Esophagus muscularis mucosa (tissue), 4 donors: ENCODE measurements at regions not wholly inside any gene's neighbourhood (a gene's known extent, or its start where the extent isn't known, plus 50 kb on each side); places are given as distances from the start of the nearest gene placed in this dataset.

ENCODE experiments used
- DNase-seq: peaks from one replicate; pipeline ENCODE4 v3.0.0-alpha.2; 2017; ENCODE audit errors: extremely low spot score
- H3K27ac ChIP-seq, 4 donors: fragments of 200-600 bp; sonication (generic); replicated peaks in 1 of 4; 1 replicate in 3 of 4; 2 replicates in 1 of 4; pipeline ENCODE4 v1.5.1; 2016 to 2019; ENCODE audit warnings: mild to moderate bottlenecking in 1 of 4
- H3K27me3 ChIP-seq, 4 donors: fragments of 200-600 bp; sonication (generic); one replicate each; pipeline versions ENCODE4 v1.5.1 to v1.6.0; 2016 to 2019
- H3K36me3 ChIP-seq, 4 donors: fragments of 200-600 bp; sonication (generic); one replicate each; pipeline ENCODE4 v1.5.1; 2016 to 2019
- H3K4me1 ChIP-seq, 4 donors: fragments of 200-600 bp; sonication (generic); one replicate each; pipeline ENCODE4 v1.5.1; 2016 to 2019
- H3K4me3 ChIP-seq, 4 donors: fragments of 200-600 bp; sonication (generic); 1 replicate in 2 of 4; 2 replicates in 2 of 4; pipeline ENCODE4 v1.5.1; 2016 to 2019; ENCODE audit warnings: mild to moderate bottlenecking in 4 of 4, moderate library complexity in 1 of 4
- H3K9me3 ChIP-seq, 4 donors: fragments of 200-600 bp; sonication (generic); 1 replicate in 3 of 4; 2 replicates in 1 of 4; pipeline ENCODE4 v1.5.1; 2016 to 2019
- CTCF ChIP-seq, 3 experiments: fragments of 200-600 bp in 2 of 3; fragments of 450-650 bp in 1 of 3; sonication (generic) in 2 of 3; IDR thresholded peaks; one replicate each; pipeline ENCODE4 v1.5.1; 2017 to 2019; ENCODE audit warnings: antibody characterized with exemption in 3 of 3, mild to moderate bottlenecking in 2 of 3, moderate library complexity in 1 of 3
- EP300 ChIP-seq: sonication (generic); formaldehyde crosslinking; IDR thresholded peaks from one replicate; pipeline ENCODE4 v1.6.1; 2017; ENCODE audit warnings: antibody characterized with exemption
- POLR2A ChIP-seq: fragments of 450-650 bp; IDR thresholded peaks from one replicate; pipeline ENCODE4 v1.6.1; 2017; ENCODE audit warnings: antibody characterized with exemption, moderate library complexity, mild to moderate bottlenecking, low read depth
- POLR2AphosphoS5 ChIP-seq, 2 donors: sonication (generic); formaldehyde crosslinking; IDR thresholded peaks; one replicate each; pipeline ENCODE4 v1.6.1; 2017; ENCODE audit warnings: antibody characterized with exemption in 2 of 2
- WGBS: methylation state at CpG from one replicate; pipeline ENCODE4 v1.1.5; 2018; 5-methylcytosine and 5-hydroxymethylcytosine counted together
- intact Hi-C: fragments of 100-400 bp; cut with DNase I; formaldehyde crosslinking; loops from one replicate; pipeline ENCODE4 v1.15.1; 2023

DNA sequence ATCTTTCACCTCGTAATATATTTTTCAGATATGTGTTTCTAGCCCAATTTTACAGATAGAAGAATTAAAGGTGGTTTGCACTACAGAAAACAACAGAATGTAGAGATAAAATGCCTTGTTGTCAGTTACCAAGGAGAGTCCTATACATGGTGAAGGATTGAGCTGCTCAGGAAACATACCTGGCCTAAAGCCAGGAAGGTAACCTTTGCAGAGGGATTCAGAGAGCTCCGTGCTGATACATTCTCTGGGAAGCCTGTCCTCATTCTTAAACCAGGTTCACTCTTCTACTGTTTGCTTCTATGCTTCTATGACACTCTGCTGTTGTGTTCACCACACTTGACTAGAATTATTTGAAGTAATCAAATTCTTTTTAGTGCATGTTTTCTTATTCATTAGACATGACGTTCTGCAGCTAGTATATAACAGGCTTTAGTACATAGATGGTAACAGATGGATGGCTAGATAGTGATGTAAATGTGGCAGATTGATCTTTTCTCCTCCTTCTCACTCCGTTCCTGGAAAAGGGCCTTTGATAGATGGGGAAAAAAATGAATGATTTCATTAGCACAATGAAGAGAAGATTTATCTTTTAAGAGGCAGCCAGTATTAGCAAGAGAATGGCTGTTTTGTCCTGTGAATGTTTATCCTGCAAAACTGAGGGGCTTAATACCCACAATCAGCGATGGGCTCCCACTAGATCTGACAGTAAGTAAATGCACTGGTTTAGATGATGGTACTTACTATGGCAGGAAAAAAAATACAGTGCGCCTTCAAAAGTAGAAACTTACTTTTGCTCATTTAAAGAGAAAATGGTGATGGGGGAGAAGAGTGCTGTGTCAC lies 589.6 kb upstream of the FAM98A start:
- Histone ChIP-seq H3K36me3 (no peaks in the 10 kb centered on the region), H3K9me3 (no peaks in the 10 kb centered on the region), H3K4me1 (peaks cover 0 to 5% (median 0%) of the 10 kb centered on the region in 4 donors), H3K4me3 (no peak overlapping the region), H3K27me3 (no peaks in the 10 kb centered on the region), H3K27ac (no peak overlapping the region)
- intact Hi-C loops, result no loop called here
- no peak for DNase-seq
- no peak for TF ChIP-seq EP300
- no peak for TF ChIP-seq CTCF (IDR thresholded peaks at IDR 0.05)
- no peak for TF ChIP-seq POLR2A
- no peak for TF ChIP-seq POLR2AphosphoS5 (IDR thresholded peaks at IDR 0.05)
- WGBS, result 48% methylated on average over 6 of the region's 6 CpGs

- Histone ChIP-seq H3K27ac (no peak overlapping the region), H3K4me3 (no peak overlapping the region), H3K36me3 (no peaks in the 10 kb centered on the region), H3K4me1 (no peaks in the 10 kb centered on the region), H3K9me3 (no peaks in the 10 kb centered on the region), H3K27me3 (no peaks in the 10 kb centered on the region)
- TF ChIP-seq POLR2A (no peak), EP300 (no peak), CTCF (IDR thresholded peaks at IDR 0.05) (no peak), POLR2AphosphoS5 (IDR thresholded peaks at IDR 0.05) (no peak)
- intact Hi-C loops, result no loop called here
- WGBS, result 75% methylated on average over 3 of the region's 3 CpGs
- DNase-seq, result no peak
Measured at GRCh38 chr2:34179511-34179910, 580.4 kb upstream of the FAM98A start.

- H3K27me3 ChIP-seq, result no peaks in the 10 kb centered on the region
- intact Hi-C loops, result no loop called here
- no peak overlapping the region for H3K4me3 ChIP-seq
- no peaks in the 10 kb centered on the region for H3K9me3 ChIP-seq
- no peak for TF ChIP-seq POLR2AphosphoS5 (IDR thresholded peaks at IDR 0.05)
- DNase-seq, result no peak
- no peaks in the 10 kb centered on the region for H3K36me3 ChIP-seq
- no peaks in the 10 kb centered on the region for H3K4me1 ChIP-seq
- H3K27ac ChIP-seq, result no peak overlapping the region
Measured at GRCh38 chr2:34178482-34178881, 579.4 kb upstream of the FAM98A start.

GRCh38 chr2:34176693-34177092 lies 577.6 kb upstream of the FAM98A start:
- Histone ChIP-seq H3K4me3 (no peak overlapping the region), H3K27me3 (no peaks in the 10 kb centered on the region), H3K36me3 (no peaks in the 10 kb centered on the region), H3K4me1 (no peaks in the 10 kb centered on the region), H3K9me3 (no peaks in the 10 kb centered on the region), H3K27ac (no peak overlapping the region)
- no peak for DNase-seq
- TF ChIP-seq CTCF (IDR thresholded peaks at IDR 0.05) (no peak), EP300 (no peak), POLR2AphosphoS5 (IDR thresholded peaks at IDR 0.05) (no peak), POLR2A (no peak)
- intact Hi-C loops, result no loop called here

GRCh38 chr2:34174506-34174905 lies 575.4 kb upstream of the FAM98A start:
- no peak for DNase-seq
- H3K9me3 ChIP-seq, result no peaks in the 10 kb centered on the region
- H3K36me3 ChIP-seq, result no peaks in the 10 kb centered on the region
- no peak overlapping the region for H3K27ac ChIP-seq
- 85% methylated on average over 2 of the region's 2 CpGs for WGBS
- TF ChIP-seq EP300, result no peak
- TF ChIP-seq POLR2A, result no peak
- no peak for TF ChIP-seq POLR2AphosphoS5 (IDR thresholded peaks at IDR 0.05)
- no peak for TF ChIP-seq CTCF (IDR thresholded peaks at IDR 0.05)
- H3K4me1 ChIP-seq, result no peaks in the 10 kb centered on the region
- intact Hi-C loops, result no loop called here
- no peak overlapping the region for H3K4me3 ChIP-seq
- no peaks in the 10 kb centered on the region for H3K27me3 ChIP-seq
